Prostate gland (tissue), 2 donors: ENCODE measurements at regions not wholly inside any gene's neighbourhood (a gene's known extent, or its start where the extent isn't known, plus 50 kb on each side); places are given as distances from the start of the nearest gene placed in this dataset.

Source experiments
- CTCF ChIP-seq, 4 experiments: fragments of 200-600 bp in 2 of 4; fragments of 450-650 bp in 2 of 4; sonication (generic) in 2 of 4; IDR thresholded peaks; 1 replicate in 3 of 4; 2 replicates in 1 of 4; pipeline ENCODE4 v1.5.1; 2016 to 2019; ENCODE audit warnings: antibody characterized with exemption in 4 of 4, mild to moderate bottlenecking in 2 of 4, moderate library complexity in 2 of 4
- POLR2A ChIP-seq: fragments of 450-650 bp; IDR thresholded peaks from one replicate; pipeline ENCODE4 v1.6.1; 2016; ENCODE audit warnings: antibody characterized with exemption, mild to moderate bottlenecking
- POLR2AphosphoS5 ChIP-seq: sonication (generic); formaldehyde crosslinking; IDR thresholded peaks from one replicate; pipeline ENCODE4 v1.6.1; 2017; ENCODE audit warnings: antibody characterized with exemption

DNA sequence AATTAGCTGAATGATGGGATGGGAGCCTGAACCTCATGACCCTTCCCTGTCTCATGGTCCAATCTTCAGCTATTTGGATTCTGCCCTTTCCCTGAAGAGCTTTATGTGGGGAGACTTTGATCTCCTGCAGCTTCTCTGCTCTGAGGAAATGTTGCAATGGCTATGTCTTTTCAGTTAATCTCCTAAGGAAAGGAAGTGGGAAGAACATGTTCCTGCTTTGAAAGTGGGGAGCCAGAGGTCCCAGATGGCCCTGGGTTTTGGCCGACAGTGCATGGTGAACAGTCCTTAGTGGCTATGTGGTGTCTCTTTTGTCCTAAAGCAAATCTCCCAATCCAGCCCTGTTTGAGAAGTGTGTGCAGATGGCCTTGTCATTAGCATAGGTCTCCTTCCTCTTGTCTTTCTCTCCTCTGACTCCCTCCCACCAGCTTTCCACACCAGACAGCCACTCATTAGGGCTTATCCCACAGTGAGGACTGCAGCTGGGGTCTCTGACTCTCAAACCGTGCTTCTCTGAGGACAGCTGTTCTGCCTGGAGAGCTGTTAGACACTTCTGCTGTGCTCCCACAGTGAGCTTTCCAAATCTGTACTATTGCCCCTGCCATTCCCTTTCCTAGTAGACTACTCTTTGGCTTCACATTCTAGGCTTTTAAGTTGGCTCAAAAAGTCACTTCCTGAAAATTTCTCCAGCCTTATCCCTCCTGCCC, 365.8 kb upstream of the UMPS start:
- no peak for TF ChIP-seq CTCF (IDR thresholded peaks at IDR 0.05)
- TF ChIP-seq POLR2AphosphoS5: no peak
- TF ChIP-seq POLR2A: no peak
